H9 (cell line): ENCODE measurements at regions not wholly inside any gene's neighbourhood (a gene's known extent, or its start where the extent isn't known, plus 50 kb on each side); places are given as distances from the start of the nearest gene placed in this dataset.

ENCODE experiments used
- DNase-seq: peaks from one replicate; pipeline ENCODE4 v3.0.0-alpha.2; 2017
- H2AFZ ChIP-seq: one replicate; pipeline ENCODE4 v1.6.1; 2013; ENCODE audit warnings: mild to moderate bottlenecking, low read length, control low read depth, moderate library complexity
- H2AK5ac ChIP-seq: 2 replicates; pipeline ENCODE4 v1.6.1; 2013; ENCODE audit warnings: low read length, control low read depth, mixed read lengths; ENCODE audit not compliant: insufficient read length
- H2BK120ac ChIP-seq: one replicate; pipeline ENCODE4 v1.6.1; 2013; ENCODE audit warnings: low read depth, mild to moderate bottlenecking, low read length, control low read depth, inconsistent platforms; ENCODE audit not compliant: poor library complexity, severe bottlenecking
- H2BK12ac ChIP-seq: 2 replicates; pipeline ENCODE4 v1.6.1; 2013; ENCODE audit warnings: low read length, control low read depth, mixed read lengths, low read depth; ENCODE audit not compliant: insufficient read length
- H2BK15ac ChIP-seq: 2 replicates; pipeline ENCODE4 v1.6.1; 2013; ENCODE audit warnings: low read depth, low read length, control low read depth
- H2BK20ac ChIP-seq: one replicate; pipeline ENCODE4 v1.6.1; 2013; ENCODE audit warnings: low read depth, mild to moderate bottlenecking, low read length, control low read depth, inconsistent platforms; ENCODE audit not compliant: poor library complexity, severe bottlenecking
- H2BK5ac ChIP-seq: 2 replicates; pipeline ENCODE4 v1.6.1; 2013; ENCODE audit warnings: low read length, control low read depth, mixed read lengths; ENCODE audit not compliant: insufficient read length
- H3K14ac ChIP-seq: 2 replicates; pipeline ENCODE4 v1.6.1; 2013; ENCODE audit warnings: low read length, control low read depth; ENCODE audit not compliant: insufficient read depth
- H3K18ac ChIP-seq: 2 replicates; pipeline ENCODE4 v1.6.1; 2013; ENCODE audit warnings: low read depth, mild to moderate bottlenecking, mixed read lengths, low read length, control low read depth; ENCODE audit not compliant: insufficient read length
- H3K23ac ChIP-seq: 2 replicates; pipeline ENCODE4 v1.6.1; 2013; ENCODE audit warnings: low read length, control low read depth, mixed read lengths, low read depth; ENCODE audit not compliant: insufficient read length
- H3K23me2 ChIP-seq: 2 replicates; pipeline ENCODE4 v1.6.1; 2013; ENCODE audit warnings: low read depth, mild to moderate bottlenecking, mixed read lengths, low read length, control low read depth; ENCODE audit not compliant: insufficient read length, poor library complexity, severe bottlenecking
- H3K27ac ChIP-seq: 2 replicates; pipeline ENCODE4 v1.5.1; 2013; ENCODE audit warnings: low read length, control low read depth, mixed read lengths, low read depth; ENCODE audit not compliant: insufficient read length
- H3K27me3 ChIP-seq: 2 replicates; pipeline ENCODE4 v1.6.1; 2013; ENCODE audit warnings: low read length, control low read depth, inconsistent platforms; ENCODE audit not compliant: insufficient read depth
- H3K4ac ChIP-seq: 2 replicates; pipeline ENCODE4 v1.6.1; 2013; ENCODE audit warnings: low read depth, mild to moderate bottlenecking, control low read depth, inconsistent platforms, low read length, moderate library complexity
- H3K4me1 ChIP-seq: 2 replicates; pipeline ENCODE4 v1.6.1; 2013; ENCODE audit warnings: low read length, control low read depth, inconsistent platforms; ENCODE audit not compliant: insufficient read depth
- H3K4me2 ChIP-seq: 2 replicates; pipeline ENCODE4 v1.6.1; 2013; ENCODE audit warnings: low read length, control low read depth, mixed read lengths; ENCODE audit not compliant: insufficient read length, insufficient read depth
- H3K56ac ChIP-seq: 2 replicates; pipeline ENCODE4 v1.6.1; 2013; ENCODE audit warnings: low read depth, mild to moderate bottlenecking, mixed read lengths, low read length, control low read depth; ENCODE audit not compliant: insufficient read length
- H3K79me1 ChIP-seq: 2 replicates; pipeline ENCODE4 v1.6.1; 2013; ENCODE audit warnings: low read depth, mild to moderate bottlenecking, moderate library complexity, low read length, control low read depth, inconsistent platforms; ENCODE audit not compliant: insufficient read depth, poor library complexity, severe bottlenecking
- H3K79me2 ChIP-seq: 2 replicates; pipeline ENCODE4 v1.6.1; 2013; ENCODE audit warnings: low read length, control low read depth, inconsistent platforms; ENCODE audit not compliant: insufficient read depth
- H3K9ac ChIP-seq: 2 replicates; pipeline ENCODE4 v1.6.1; 2013; ENCODE audit warnings: low read length, control low read depth, mixed read lengths; ENCODE audit not compliant: insufficient read length; ENCODE audit errors: extremely low read depth
- H3K9me3 ChIP-seq: one replicate; pipeline ENCODE4 v1.6.1; 2013; ENCODE audit warnings: low read depth, low read length, inconsistent platforms; ENCODE audit not compliant: control insufficient read depth
- H3T11ph ChIP-seq: one replicate; pipeline ENCODE4 v1.6.1; 2013; ENCODE audit warnings: mild to moderate bottlenecking, low read length, control low read depth, inconsistent platforms
- H4K20me1 ChIP-seq: one replicate; pipeline ENCODE4 v1.6.1; 2013; ENCODE audit not compliant: control insufficient read depth, insufficient read length, insufficient read depth
- H4K5ac ChIP-seq: 2 replicates; pipeline ENCODE4 v1.6.1; 2013; ENCODE audit warnings: low read depth, mild to moderate bottlenecking, mixed read lengths, low read length, control low read depth; ENCODE audit not compliant: insufficient read length
- H4K8ac ChIP-seq: replicated peaks from 2 replicates; pipeline ENCODE4 v1.6.1; 2013; ENCODE audit warnings: low read length, control low read depth, mixed read lengths, low read depth; ENCODE audit not compliant: insufficient read length
- H4K91ac ChIP-seq: 2 replicates; pipeline ENCODE4 v1.6.1; 2013; ENCODE audit warnings: low read depth, mild to moderate bottlenecking, moderate library complexity, mixed read lengths, low read length, control low read depth; ENCODE audit not compliant: insufficient read length
- H3K27ac Mint-ChIP-seq, 3 experiments: 2 replicates in 2 of 3; 3 replicates in 1 of 3; pipeline ENCODE4 v1.8.0; 2020 to 2021; ENCODE audit warnings: mixed read lengths in 3 of 3, mild to moderate bottlenecking in 1 of 3, moderate library complexity in 1 of 3
- H3K27me3 Mint-ChIP-seq: 2 replicates; pipeline ENCODE4 v1.8.0; 2021; ENCODE audit warnings: low read depth, mild to moderate bottlenecking, moderate library complexity, mixed read lengths
- H3K36me3 Mint-ChIP-seq, 3 experiments: 2 replicates in 2 of 3; 3 replicates in 1 of 3; pipeline ENCODE4 v1.8.0; 2020 to 2021; ENCODE audit warnings: low read depth in 3 of 3, mixed read lengths in 3 of 3; ENCODE audit not compliant: insufficient read depth in 1 of 3
- H3K4me1 Mint-ChIP-seq, 2 experiments: 2 replicates each; pipeline ENCODE4 v1.8.0; 2020; ENCODE audit warnings: mixed read lengths in 2 of 2
- H3K4me3 Mint-ChIP-seq, 2 experiments: 2 replicates in 1 of 2; 3 replicates in 1 of 2; pipeline ENCODE4 v1.8.0; 2020 to 2021; ENCODE audit warnings: mild to moderate bottlenecking in 2 of 2, mixed read lengths in 2 of 2, moderate library complexity in 1 of 2
- H3K9me3 Mint-ChIP-seq, 2 experiments: 2 replicates in 1 of 2; 3 replicates in 1 of 2; pipeline ENCODE4 v1.8.0; 2020; ENCODE audit warnings: mild to moderate bottlenecking in 2 of 2, mixed read lengths in 2 of 2, moderate library complexity in 1 of 2
- WGBS: extraction: QIAGEN DNeasy Blood & Tissue Kit; methylation state at CpG from one replicate; pipeline ENCODE4 v1.1.7; 2013; ENCODE audit warnings: missing lambda C conversion rate, low lambda C conversion rate, mixed read lengths; ENCODE audit not compliant: insufficient read length; ENCODE audit errors: extremely low coverage; 5-methylcytosine and 5-hydroxymethylcytosine counted together
- TF ChIP-seq, protein P1 (sequence below): fragments of 200-600 bp; sonication (generic); conservative IDR thresholded peaks from 3 replicates; pipeline ENCODE4 v1.8.0; 2021; ENCODE audit warnings: antibody characterized with exemption, mild to moderate bottlenecking

DNA sequence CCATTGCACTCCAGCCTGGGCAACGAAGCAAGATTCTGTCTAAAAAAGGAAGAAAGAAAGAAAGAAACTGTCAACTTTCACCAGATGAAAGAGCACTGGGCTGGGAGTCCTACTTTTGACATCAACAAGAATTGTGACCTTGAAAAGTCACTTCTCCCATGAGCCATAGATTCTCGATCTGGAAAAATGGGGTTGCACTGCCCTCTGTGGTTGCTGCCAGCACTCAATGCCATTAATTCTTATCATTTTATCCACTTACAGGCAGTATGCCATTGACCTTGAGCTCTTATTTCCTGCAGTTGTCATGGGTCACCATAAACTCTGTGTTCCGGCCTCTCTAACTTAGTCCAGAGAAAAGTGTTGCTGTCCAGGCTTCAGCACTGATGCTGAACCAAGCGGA, 137.2 kb downstream of the NOC3L start:
- H3K4me1 Mint-ChIP-seq = peaks cover 6% of the 10 kb centered on the region in 2 experiments; a peak in 3 of 4 replicates
- no peak overlapping the region for H3K23ac ChIP-seq
- H3K23me2 ChIP-seq = no peaks in the 10 kb centered on the region
- H3K4ac ChIP-seq = no peak overlapping the region
- no peak for DNase-seq
- H3K27ac ChIP-seq = no peak overlapping the region
- no peaks in the 10 kb centered on the region for H3K36me3 Mint-ChIP-seq
- WGBS = no CpG with 5 or more reads among the region's 4 CpGs
- no peak overlapping the region for H2BK5ac ChIP-seq
- no peak overlapping the region for H2BK12ac ChIP-seq
- no peak overlapping the region for H2AFZ ChIP-seq
- no peaks in the 10 kb centered on the region for H3K27me3 Mint-ChIP-seq
- H3T11ph ChIP-seq = no peak overlapping the region
- H3K27me3 ChIP-seq = no peaks in the 10 kb centered on the region
- no peak overlapping the region for H2BK15ac ChIP-seq
- H3K79me1 ChIP-seq = no peaks in the 10 kb centered on the region
- H2AK5ac ChIP-seq = no peak overlapping the region
- H3K18ac ChIP-seq = no peak overlapping the region
- no peaks in the 10 kb centered on the region; the same call in 1 of the 2 replicates for H3K4me1 ChIP-seq
- H3K79me2 ChIP-seq = no peaks in the 10 kb centered on the region
- H4K91ac ChIP-seq = no peak overlapping the region
- H2BK20ac ChIP-seq = no peak overlapping the region
- TF ChIP-seq, protein P1, sequence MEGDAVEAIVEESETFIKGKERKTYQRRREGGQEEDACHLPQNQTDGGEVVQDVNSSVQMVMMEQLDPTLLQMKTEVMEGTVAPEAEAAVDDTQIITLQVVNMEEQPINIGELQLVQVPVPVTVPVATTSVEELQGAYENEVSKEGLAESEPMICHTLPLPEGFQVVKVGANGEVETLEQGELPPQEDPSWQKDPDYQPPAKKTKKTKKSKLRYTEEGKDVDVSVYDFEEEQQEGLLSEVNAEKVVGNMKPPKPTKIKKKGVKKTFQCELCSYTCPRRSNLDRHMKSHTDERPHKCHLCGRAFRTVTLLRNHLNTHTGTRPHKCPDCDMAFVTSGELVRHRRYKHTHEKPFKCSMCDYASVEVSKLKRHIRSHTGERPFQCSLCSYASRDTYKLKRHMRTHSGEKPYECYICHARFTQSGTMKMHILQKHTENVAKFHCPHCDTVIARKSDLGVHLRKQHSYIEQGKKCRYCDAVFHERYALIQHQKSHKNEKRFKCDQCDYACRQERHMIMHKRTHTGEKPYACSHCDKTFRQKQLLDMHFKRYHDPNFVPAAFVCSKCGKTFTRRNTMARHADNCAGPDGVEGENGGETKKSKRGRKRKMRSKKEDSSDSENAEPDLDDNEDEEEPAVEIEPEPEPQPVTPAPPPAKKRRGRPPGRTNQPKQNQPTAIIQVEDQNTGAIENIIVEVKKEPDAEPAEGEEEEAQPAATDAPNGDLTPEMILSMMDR = peak; percentile 61
- H3K9me3 Mint-ChIP-seq = peaks cover 0 to 3% of the 10 kb centered on the region in 2 experiments; a peak in 2 of 5 replicates
- H4K8ac ChIP-seq = no peak overlapping the region
- no peak overlapping the region for H3K9ac ChIP-seq
- H3K9me3 ChIP-seq = no peaks in the 10 kb centered on the region
- no peak overlapping the region for H3K27ac Mint-ChIP-seq
- H4K20me1 ChIP-seq = no peaks in the 10 kb centered on the region
- no peak overlapping the region for H3K56ac ChIP-seq
- H3K4me3 Mint-ChIP-seq = no peak overlapping the region
- no peak overlapping the region for H2BK120ac ChIP-seq
- no peak overlapping the region for H3K14ac ChIP-seq
- no peak overlapping the region for H3K4me2 ChIP-seq
- no peak overlapping the region for H4K5ac ChIP-seq
